WI38 (cell line): ENCODE measurements at regions not wholly inside any gene's neighbourhood (a gene's known extent, or its start where the extent isn't known, plus 50 kb on each side); places are given as distances from the start of the nearest gene placed in this dataset.

Experiments used
- H3K4me3 ChIP-seq: 2 replicates; pipeline ENCODE4 v1.5.1; 2011; ENCODE audit warnings: low read depth, mild to moderate bottlenecking, control low read depth, low read length
- TF ChIP-seq, protein P1 (sequence below): IDR thresholded peaks from 2 replicates; pipeline ENCODE4 v1.5.1; 2012; ENCODE audit warnings: low read depth, mild to moderate bottlenecking, control low read depth, low read length

- TF ChIP-seq, protein P1, sequence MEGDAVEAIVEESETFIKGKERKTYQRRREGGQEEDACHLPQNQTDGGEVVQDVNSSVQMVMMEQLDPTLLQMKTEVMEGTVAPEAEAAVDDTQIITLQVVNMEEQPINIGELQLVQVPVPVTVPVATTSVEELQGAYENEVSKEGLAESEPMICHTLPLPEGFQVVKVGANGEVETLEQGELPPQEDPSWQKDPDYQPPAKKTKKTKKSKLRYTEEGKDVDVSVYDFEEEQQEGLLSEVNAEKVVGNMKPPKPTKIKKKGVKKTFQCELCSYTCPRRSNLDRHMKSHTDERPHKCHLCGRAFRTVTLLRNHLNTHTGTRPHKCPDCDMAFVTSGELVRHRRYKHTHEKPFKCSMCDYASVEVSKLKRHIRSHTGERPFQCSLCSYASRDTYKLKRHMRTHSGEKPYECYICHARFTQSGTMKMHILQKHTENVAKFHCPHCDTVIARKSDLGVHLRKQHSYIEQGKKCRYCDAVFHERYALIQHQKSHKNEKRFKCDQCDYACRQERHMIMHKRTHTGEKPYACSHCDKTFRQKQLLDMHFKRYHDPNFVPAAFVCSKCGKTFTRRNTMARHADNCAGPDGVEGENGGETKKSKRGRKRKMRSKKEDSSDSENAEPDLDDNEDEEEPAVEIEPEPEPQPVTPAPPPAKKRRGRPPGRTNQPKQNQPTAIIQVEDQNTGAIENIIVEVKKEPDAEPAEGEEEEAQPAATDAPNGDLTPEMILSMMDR, result no peak
- no peak overlapping the region for H3K4me3 ChIP-seq
Observed at GRCh38 chr13:107824635-107825034, 390.7 kb downstream of the LIG4 start.

DNA sequence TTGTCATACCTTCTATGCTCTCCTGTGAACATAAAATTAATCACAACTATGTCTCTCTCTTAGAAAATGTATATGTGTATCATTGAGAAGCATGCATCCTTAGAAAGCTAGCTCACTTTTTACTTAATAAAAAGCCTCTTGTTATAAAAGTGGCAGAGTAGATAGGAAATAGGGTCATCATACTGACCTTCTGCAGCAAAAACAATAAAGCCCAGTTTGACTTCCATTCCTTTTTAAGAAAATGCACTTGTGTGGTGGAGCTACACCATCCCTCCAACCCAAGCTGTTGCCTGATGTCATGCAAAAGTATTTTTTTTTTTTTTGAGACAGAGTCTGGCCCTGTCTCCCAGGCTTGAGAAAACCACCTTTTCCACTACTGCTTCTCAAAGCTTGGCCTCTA is 393.3 kb downstream of the LIG4 start:
- TF ChIP-seq, protein P1, result no peak
- H3K4me3 ChIP-seq, result no peak overlapping the region

- no peak overlapping the region for H3K4me3 ChIP-seq
Observed at GRCh38 chr13:107821492-107821891, 393.8 kb downstream of the LIG4 start.

GRCh38 chr13:107819071-107819470 is 396.3 kb downstream of the LIG4 start:
- H3K4me3 ChIP-seq, result no peak overlapping the region
- TF ChIP-seq, protein P1, result no peak

More at GRCh38 chr13:107821492-107821891, 393.8 kb downstream of the LIG4 start:
- TF ChIP-seq, protein P1, result no peak

GRCh38 chr13:107817647-107818287 is 397.6 kb downstream of the LIG4 start:
- TF ChIP-seq, protein P1, result no peak

GRCh38 chr13:107812014-107812412 is 403.3 kb downstream of the LIG4 start:
- TF ChIP-seq, protein P1, result no peak
- no peak overlapping the region for H3K4me3 ChIP-seq

More at GRCh38 chr13:107817647-107818287, 397.6 kb downstream of the LIG4 start:
- no peak overlapping the region for H3K4me3 ChIP-seq

DNA sequence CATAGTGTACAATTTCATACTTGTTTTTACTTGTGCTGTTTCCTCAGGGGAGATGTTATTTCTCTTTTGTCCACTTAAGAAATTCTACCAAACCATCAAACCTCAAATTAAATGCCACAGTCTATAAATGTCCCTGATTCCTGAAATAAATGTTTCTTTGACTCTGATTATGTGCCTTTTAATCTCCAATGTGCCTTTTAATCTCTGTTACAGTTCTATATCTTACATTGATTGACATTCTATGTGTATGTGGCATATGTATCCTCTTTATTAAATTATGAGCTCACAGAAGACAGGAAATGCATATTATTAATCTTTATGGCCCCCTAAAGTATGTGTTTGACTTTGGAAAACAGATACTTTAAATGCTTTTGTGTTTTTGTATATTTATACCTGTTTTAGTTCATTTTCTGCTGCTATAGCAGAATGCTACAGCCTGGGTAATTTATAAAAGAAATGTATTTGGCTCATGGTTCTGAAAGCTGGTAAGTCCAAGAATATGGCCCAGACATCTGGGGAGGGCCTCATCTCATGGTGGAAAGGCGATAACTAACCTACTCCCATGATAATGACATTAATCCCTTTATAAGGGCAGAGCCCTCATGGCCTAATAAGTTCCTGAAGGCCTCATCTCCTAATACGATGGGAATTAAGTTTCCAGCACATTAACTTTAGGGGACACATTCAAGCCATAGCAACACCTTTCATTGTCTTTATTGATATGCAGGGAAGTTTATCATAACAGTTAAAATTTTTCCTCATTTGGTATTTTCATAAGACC is 403.9 kb downstream of the LIG4 start:
- H3K4me3 ChIP-seq, result no peak overlapping the region
- TF ChIP-seq, protein P1, result no peak
